H1 (cell line): ENCODE measurements at regions not wholly inside any gene's neighbourhood (a gene's known extent, or its start where the extent isn't known, plus 50 kb on each side); places are given as distances from the start of the nearest gene placed in this dataset.

Source experiments
- CTCF ChIA-PET: fragments of 300-600 bp; sonication (Branson Sonifier 250); formaldehyde crosslinking; loops from one replicate; lab custom pipeline; 2021; ENCODE audit not compliant: partially characterized antibody; lab: Charles Lee
- POLR2A ChIA-PET: fragments of 300-600 bp; sonication (Branson Sonifier 250); formaldehyde crosslinking; loops from one replicate; lab custom pipeline; 2021; ENCODE audit warnings: inconsistent platforms; ENCODE audit not compliant: partially characterized antibody; lab: Charles Lee
- DNase-seq, 2 experiments: peaks; one replicate each; pipeline versions ENCODE4 v3.0.0 to v3.0.0-alpha.2; 2010 to 2022; ENCODE audit warnings: low spot score in 2 of 2, low read depth in 1 of 2, mixed read lengths in 1 of 2
- FAIRE-seq: peaks from 2 replicates; lab custom pipeline; 2011; peaks lifted over from hg19 to GRCh38; lab: Jason Lieb, UNC
- H2AFZ ChIP-seq: 2 replicates; pipeline ENCODE4 v1.8.1; 2012; ENCODE audit warnings: low read length, inconsistent platforms
- H2AK5ac ChIP-seq: 2 replicates; pipeline ENCODE4 v1.6.1; 2013; ENCODE audit warnings: low read depth, low read length
- H2BK120ac ChIP-seq: replicated peaks from 2 replicates; pipeline ENCODE3; 2013; ENCODE audit warnings: low read depth, low read length, inconsistent platforms
- H2BK12ac ChIP-seq: 2 replicates; pipeline ENCODE4 v1.6.1; 2013; ENCODE audit warnings: low read depth, low read length
- H2BK15ac ChIP-seq: 2 replicates; pipeline ENCODE4 v1.6.1; 2013; ENCODE audit warnings: low read length
- H2BK20ac ChIP-seq: 2 replicates; pipeline ENCODE4 v1.6.1; 2013; ENCODE audit warnings: low read length
- H2BK5ac ChIP-seq: 2 replicates; pipeline ENCODE4 v1.6.1; 2013; ENCODE audit warnings: low read depth, low read length
- H3K14ac ChIP-seq: 2 replicates; pipeline ENCODE4 v1.6.1; 2013; ENCODE audit warnings: inconsistent platforms; ENCODE audit not compliant: insufficient read length
- H3K18ac ChIP-seq: 2 replicates; pipeline ENCODE4 v1.6.1; 2013; ENCODE audit warnings: low read length; ENCODE audit errors: extremely low read depth
- H3K23ac ChIP-seq: 2 replicates; pipeline ENCODE4 v1.6.1; 2013; ENCODE audit warnings: inconsistent platforms; ENCODE audit not compliant: insufficient read length
- H3K23me2 ChIP-seq: 2 replicates; pipeline ENCODE4 v1.6.1; 2013; ENCODE audit warnings: low read depth, low read length
- H3K27ac ChIP-seq: 2 replicates; pipeline ENCODE4 v1.6.1; 2011; ENCODE audit warnings: low read depth, low read length, inconsistent platforms
- H3K27me3 ChIP-seq, 4 experiments: replicated peaks in 1 of 4; 1 replicate in 1 of 4; 2 replicates in 3 of 4; pipeline versions ENCODE4 v1.6.1 to v1.8.1; 2011 to 2013; ENCODE audit warnings: low read length in 3 of 4, mild to moderate bottlenecking in 3 of 4, inconsistent platforms in 2 of 4, mixed read lengths in 2 of 4, moderate library complexity in 1 of 4; ENCODE audit not compliant: control insufficient read depth in 3 of 4, insufficient read depth in 3 of 4; ENCODE audit errors: extremely low read depth in 1 of 4
- H3K36me3 ChIP-seq, 4 experiments: 2 replicates each; pipeline versions ENCODE4 v1.6.1 to v1.8.1; 2011 to 2013; ENCODE audit warnings: mild to moderate bottlenecking in 4 of 4, low read length in 3 of 4, moderate library complexity in 2 of 4, control low read depth in 1 of 4, inconsistent platforms in 1 of 4; ENCODE audit not compliant: insufficient read depth in 4 of 4, control insufficient read depth in 2 of 4
- H3K4ac ChIP-seq: replicated peaks from 2 replicates; pipeline ENCODE3; 2013; ENCODE audit warnings: low read length, low read depth, mixed read lengths, inconsistent platforms; ENCODE audit not compliant: insufficient read length
- H3K4me1 ChIP-seq, 4 experiments: replicated peaks in 1 of 4; 1 replicate in 1 of 4; 2 replicates in 3 of 4; pipeline versions ENCODE4 v1.6.1 to v1.8.1; 2011 to 2013; ENCODE audit warnings: low read length in 3 of 4, inconsistent platforms in 2 of 4, mixed read lengths in 1 of 4; ENCODE audit not compliant: insufficient read depth in 4 of 4, control insufficient read depth in 3 of 4
- H3K4me2 ChIP-seq, 2 experiments: 2 replicates each; pipeline versions ENCODE4 v1.6.1 to v1.8.1; 2011 to 2013; ENCODE audit warnings: low read depth in 2 of 2, low read length in 2 of 2, control low read depth in 1 of 2, inconsistent platforms in 1 of 2, mild to moderate bottlenecking in 1 of 2; ENCODE audit not compliant: insufficient read depth in 1 of 2
- H3K4me3 ChIP-seq, 4 experiments: fragments of 200-600, 300-600 bp in 1 of 4; sonication (generic), shearing (Covaris generic), sonication (Bioruptor Twin) in 1 of 4; 2 replicates each; pipeline versions ENCODE4 v1.5.1 to v1.8.1; 2011 to 2016; ENCODE audit warnings: low read length in 4 of 4, low read depth in 3 of 4, control low read depth in 2 of 4, inconsistent platforms in 2 of 4, mild to moderate bottlenecking in 2 of 4, mixed read lengths in 1 of 4, moderate library complexity in 1 of 4; ENCODE audit not compliant: insufficient read depth in 2 of 4; ENCODE audit errors: extremely low read depth in 1 of 4
- H3K56ac ChIP-seq: replicated peaks from 2 replicates; pipeline ENCODE3; 2013; ENCODE audit warnings: low read depth, mild to moderate bottlenecking, mixed read lengths, low read length, inconsistent platforms; ENCODE audit not compliant: insufficient read length
- H3K79me1 ChIP-seq: 2 replicates; pipeline ENCODE4 v1.6.1; 2013; ENCODE audit warnings: low read depth, low read length, control low read depth
- H3K79me2 ChIP-seq, 2 experiments: 2 replicates each; pipeline versions ENCODE4 v1.6.1 to v1.8.1; 2012 to 2013; ENCODE audit warnings: low read length in 2 of 2, mild to moderate bottlenecking in 2 of 2, inconsistent platforms in 1 of 2; ENCODE audit not compliant: insufficient read depth in 2 of 2, control insufficient read depth in 1 of 2
- H3K9ac ChIP-seq, 4 experiments: replicated peaks in 1 of 4; 1 replicate in 1 of 4; 2 replicates in 3 of 4; pipeline versions ENCODE4 v1.6.1 to v1.8.1; 2011 to 2013; ENCODE audit warnings: low read depth in 3 of 4, low read length in 3 of 4, control low read depth in 2 of 4, mild to moderate bottlenecking in 2 of 4, moderate library complexity in 2 of 4, inconsistent platforms in 1 of 4; ENCODE audit errors: extremely low read depth in 1 of 4
- H3K9me3 ChIP-seq, 2 experiments: 2 replicates each; pipeline versions ENCODE4 v1.6.1 to v1.8.1; 2012 to 2013; ENCODE audit warnings: mild to moderate bottlenecking in 2 of 2, moderate library complexity in 2 of 2, control low read depth in 1 of 2, inconsistent platforms in 1 of 2, low read depth in 1 of 2, low read length in 1 of 2, mixed read lengths in 1 of 2; ENCODE audit not compliant: insufficient read depth in 2 of 2
- H4K20me1 ChIP-seq, 2 experiments: replicated peaks in 1 of 2; 2 replicates each; pipeline versions ENCODE3 to v1.8.1; 2011 to 2013; ENCODE audit warnings: inconsistent platforms in 2 of 2, low read length in 2 of 2, mild to moderate bottlenecking in 1 of 2; ENCODE audit not compliant: insufficient read depth in 2 of 2, control insufficient read depth in 1 of 2
- H4K5ac ChIP-seq: 2 replicates; pipeline ENCODE4 v1.6.1; 2013; ENCODE audit warnings: low read length, low read depth, mixed read lengths, inconsistent platforms; ENCODE audit not compliant: insufficient read length
- H4K8ac ChIP-seq: 2 replicates; pipeline ENCODE4 v1.8.0; 2013; ENCODE audit warnings: mild to moderate bottlenecking, moderate library complexity, low read length, inconsistent platforms; ENCODE audit not compliant: insufficient read depth; ENCODE audit errors: extremely low read depth
- H4K91ac ChIP-seq: replicated peaks from 2 replicates; pipeline ENCODE3; 2013; ENCODE audit warnings: low read length, mixed read lengths, inconsistent platforms; ENCODE audit not compliant: insufficient read length
- RNF2 ChIP-seq: fragments of 200-900, 300-1000 bp; sonication (generic); IDR thresholded peaks from 2 replicates; pipeline ENCODE4 v1.7.1; 2016; ENCODE audit warnings: borderline replicate concordance, low read depth, mild to moderate bottlenecking, antibody characterized with exemption, low read length; ENCODE audit not compliant: poor library complexity, severe bottlenecking; ENCODE audit errors: missing control alignments
- TEAD4 ChIP-seq: IDR thresholded peaks from 2 replicates; pipeline ENCODE4 v1.6.1; 2012; ENCODE audit warnings: low read depth, low read length, inconsistent platforms, mixed read lengths
- WGBS, 2 experiments: shearing (Covaris generic) in 1 of 2; methylation state at CpG; one replicate each; pipeline versions ENCODE4 v1.1.6 to v1.1.7; 2013 to 2015; ENCODE audit warnings: low lambda C conversion rate in 2 of 2, mixed read lengths in 2 of 2, inconsistent platforms in 1 of 2, low coverage in 1 of 2, missing lambda C conversion rate in 1 of 2; ENCODE audit not compliant: insufficient replicate concordance in 2 of 2, insufficient coverage in 1 of 2, insufficient read length in 1 of 2; ENCODE audit errors: extremely low coverage in 1 of 2, missing lambda C conversion rate in 1 of 2; 5-methylcytosine and 5-hydroxymethylcytosine counted together
- TF ChIP-seq, protein P1 (sequence below): IDR thresholded peaks from 2 replicates; pipeline ENCODE4 v1.6.1; 2011; ENCODE audit warnings: low read depth, mild to moderate bottlenecking, low read length; ENCODE audit not compliant: insufficient read depth

- no peak for DNase-seq
- Histone ChIP-seq H4K5ac (no peak overlapping the region), H2BK15ac (no peak overlapping the region), H3K4ac (no peak overlapping the region), H3K9ac (no peak overlapping the region), H3K23ac (no peak overlapping the region), H4K91ac (no peak overlapping the region), H3K14ac (no peak overlapping the region), H3K79me1 (no peaks in the 10 kb centered on the region), H4K20me1 (no peaks in the 10 kb centered on the region), H3K56ac (no peak overlapping the region), H3K23me2 (no peaks in the 10 kb centered on the region; the same call in 1 of the 2 replicates), H2BK12ac (no peak overlapping the region), H3K27ac (no peak overlapping the region), H2BK5ac (no peak overlapping the region), H4K8ac (no peak overlapping the region), H3K9me3 (no peaks in the 10 kb centered on the region), H3K4me2 (no peak overlapping the region), H3K4me3 (no peak overlapping the region), H3K36me3 (no peaks in the 10 kb centered on the region), H2BK120ac (no peak overlapping the region), H3K4me1 (no peaks in the 10 kb centered on the region), H2AK5ac (no peak overlapping the region), H3K18ac (no peak overlapping the region), H3K27me3 (peaks cover 0 to under 1% (median 0%) of the 10 kb centered on the region in 4 experiments; a peak in 1 of 7 replicates), H2BK20ac (no peak overlapping the region), H3K79me2 (no peaks in the 10 kb centered on the region), H2AFZ (no peak overlapping the region)
- no peak for FAIRE-seq
- 76% methylated on average over 1 of the region's 1 CpG; no CpG with 5 or more reads in 1 of the 2 experiments for WGBS, 2 experiments
- TF ChIP-seq RNF2 (no peak), TEAD4 (no peak)
- TF ChIP-seq, protein P1, sequence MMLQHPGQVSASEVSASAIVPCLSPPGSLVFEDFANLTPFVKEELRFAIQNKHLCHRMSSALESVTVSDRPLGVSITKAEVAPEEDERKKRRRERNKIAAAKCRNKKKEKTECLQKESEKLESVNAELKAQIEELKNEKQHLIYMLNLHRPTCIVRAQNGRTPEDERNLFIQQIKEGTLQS: no peak
- CTCF ChIA-PET: interaction anchor here (0.5 kb wide), 1 partner anchor 325 kb away, joined by 4 read pairs; no protein-coding TSS in a partner anchor
- POLR2A ChIA-PET: no interaction called here
Observed at GRCh38 chr12:25616286-25616685, 63.2 kb upstream of the LMNTD1 start.
